ENCODE measurements at regions not wholly inside any gene's neighbourhood (a gene's known extent, or its start where the extent isn't known, plus 50 kb on each side); places are given as distances from the start of the nearest gene placed in this dataset.

DNA sequence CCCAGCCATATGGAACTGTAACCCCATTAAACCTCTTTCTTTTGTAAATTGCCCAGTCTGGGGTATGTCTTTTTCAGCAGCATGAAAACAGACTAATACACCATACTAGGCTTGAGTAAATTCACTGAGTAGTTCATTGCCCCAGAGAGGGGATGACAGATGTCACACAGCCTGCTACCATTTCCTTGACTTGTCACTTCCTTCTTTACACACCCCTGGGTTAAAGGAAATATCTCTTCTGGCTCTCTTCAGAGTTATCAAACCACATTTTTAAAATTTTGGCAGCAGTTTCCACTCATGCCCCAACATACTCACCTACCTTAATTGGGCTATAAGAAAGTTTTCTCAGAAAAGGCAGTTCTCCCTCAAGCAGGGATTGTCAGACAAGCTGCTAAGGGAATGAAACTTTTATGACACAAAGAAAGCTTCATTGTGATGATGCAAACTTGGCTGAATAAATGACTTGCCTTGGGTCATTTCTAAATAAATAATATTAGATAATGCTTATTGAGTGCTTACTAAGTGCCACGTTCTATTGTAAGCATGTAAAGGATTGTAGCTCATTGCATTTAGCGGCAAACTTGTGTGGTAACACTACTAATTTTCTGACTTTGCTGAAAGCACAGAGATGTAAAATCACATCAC, 68.0 kb upstream of the RBMS3 start:
- WGBS (ENCODE audit: insufficient coverage): 94% methylated on average over 2 of the region's 2 CpGs
- Mint-ChIP-seq H3K36me3 (no peaks in the 10 kb centered on the region), H3K27me3 (ENCODE audit: low read depth in 2 of 2) (no peaks in the 10 kb centered on the region), H3K4me1 (no peaks in the 10 kb centered on the region), H3K27ac (no peak overlapping the region), H3K4me3 (no peak overlapping the region), H3K9me3 (peaks cover 4 to 7% of the 10 kb centered on the region in 2 donors)
- Histone ChIP-seq H3K27me3 (ENCODE audit: control insufficient read depth, insufficient read depth, low read length) (no peaks in the 10 kb centered on the region), H3K36me3 (ENCODE audit: control insufficient read depth, insufficient read depth, low read length) (no peaks in the 10 kb centered on the region), H3K9me3 (ENCODE audit: control insufficient read depth, insufficient read depth, low read length) (no peaks in the 10 kb centered on the region), H3K27ac (ENCODE audit: low read length) (no peak overlapping the region), H3K4me3 (ENCODE audit: low read length) (no peak overlapping the region), H3K4me1 (ENCODE audit: control insufficient read depth, insufficient read depth, low read length) (no peaks in the 10 kb centered on the region)
- DNase-seq (no peak), ATAC-seq (no peak)
- TF ChIP-seq, protein P1, sequence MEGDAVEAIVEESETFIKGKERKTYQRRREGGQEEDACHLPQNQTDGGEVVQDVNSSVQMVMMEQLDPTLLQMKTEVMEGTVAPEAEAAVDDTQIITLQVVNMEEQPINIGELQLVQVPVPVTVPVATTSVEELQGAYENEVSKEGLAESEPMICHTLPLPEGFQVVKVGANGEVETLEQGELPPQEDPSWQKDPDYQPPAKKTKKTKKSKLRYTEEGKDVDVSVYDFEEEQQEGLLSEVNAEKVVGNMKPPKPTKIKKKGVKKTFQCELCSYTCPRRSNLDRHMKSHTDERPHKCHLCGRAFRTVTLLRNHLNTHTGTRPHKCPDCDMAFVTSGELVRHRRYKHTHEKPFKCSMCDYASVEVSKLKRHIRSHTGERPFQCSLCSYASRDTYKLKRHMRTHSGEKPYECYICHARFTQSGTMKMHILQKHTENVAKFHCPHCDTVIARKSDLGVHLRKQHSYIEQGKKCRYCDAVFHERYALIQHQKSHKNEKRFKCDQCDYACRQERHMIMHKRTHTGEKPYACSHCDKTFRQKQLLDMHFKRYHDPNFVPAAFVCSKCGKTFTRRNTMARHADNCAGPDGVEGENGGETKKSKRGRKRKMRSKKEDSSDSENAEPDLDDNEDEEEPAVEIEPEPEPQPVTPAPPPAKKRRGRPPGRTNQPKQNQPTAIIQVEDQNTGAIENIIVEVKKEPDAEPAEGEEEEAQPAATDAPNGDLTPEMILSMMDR (IDR thresholded peaks at IDR 0.05): no peak
- intact Hi-C loops (cut with micrococcal nuclease): no loop called here

DNA sequence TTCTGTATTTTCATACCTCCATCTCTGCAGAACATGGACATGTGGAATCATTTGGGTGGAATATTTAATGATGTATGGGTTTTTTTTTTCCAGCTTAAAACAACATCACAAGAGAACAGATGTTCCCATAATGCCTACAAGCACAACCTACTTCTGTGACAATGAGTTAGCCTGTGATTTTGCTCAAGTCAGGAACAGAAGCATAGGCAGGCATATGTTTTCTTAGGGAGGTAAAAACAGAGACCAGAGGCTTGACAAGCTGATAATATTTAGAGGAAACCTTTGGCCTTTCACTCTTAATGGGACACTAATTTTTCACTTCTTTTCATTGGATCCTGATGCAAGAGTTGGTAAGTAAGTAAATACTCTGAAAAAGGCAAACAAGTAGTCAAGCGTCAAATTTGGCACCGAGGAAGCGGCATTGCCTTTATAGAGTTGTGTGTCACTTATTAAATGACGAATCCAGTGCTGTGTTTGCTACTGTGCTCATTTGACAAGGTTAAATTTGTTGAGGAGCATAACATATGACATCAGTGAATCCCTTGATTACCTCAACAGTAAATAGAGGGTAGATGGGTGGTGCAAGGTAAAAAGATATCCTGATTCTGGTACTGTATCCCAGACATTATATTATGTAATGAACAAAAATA, 66.7 kb upstream of the RBMS3 start:
- Histone ChIP-seq H3K36me3 (ENCODE audit: control insufficient read depth, insufficient read depth, low read length) (no peaks in the 10 kb centered on the region), H3K27me3 (ENCODE audit: control insufficient read depth, insufficient read depth, low read length) (no peaks in the 10 kb centered on the region), H3K27ac (ENCODE audit: low read length) (no peak overlapping the region), H3K4me1 (ENCODE audit: control insufficient read depth, insufficient read depth, low read length) (no peaks in the 10 kb centered on the region), H3K4me3 (ENCODE audit: low read length) (no peak overlapping the region), H3K9me3 (ENCODE audit: control insufficient read depth, insufficient read depth, low read length) (no peaks in the 10 kb centered on the region)
- ATAC-seq (no peak), DNase-seq (no peak)
- no peak overlapping the region for H3K27ac Mint-ChIP-seq
- peaks cover 4 to 11% of the 10 kb centered on the region in 2 donors for H3K9me3 Mint-ChIP-seq
- TF ChIP-seq, protein P1 (IDR thresholded peaks at IDR 0.05): no peak
- H3K27me3 Mint-ChIP-seq (ENCODE audit: low read depth in 2 of 2): no peaks in the 10 kb centered on the region
- H3K36me3 Mint-ChIP-seq: no peaks in the 10 kb centered on the region
- WGBS (ENCODE audit: insufficient coverage): 100% methylated on average over 4 of the region's 4 CpGs
- intact Hi-C loops (cut with micrococcal nuclease): no loop called here
- H3K4me3 Mint-ChIP-seq: no peak overlapping the region
- no peaks in the 10 kb centered on the region for H3K4me1 Mint-ChIP-seq

- Histone ChIP-seq H3K9me3 (ENCODE audit: control insufficient read depth, insufficient read depth, low read length) (peaks cover 2% of the 10 kb centered on the region), H3K4me3 (ENCODE audit: low read length) (no peak overlapping the region), H3K36me3 (ENCODE audit: control insufficient read depth, insufficient read depth, low read length) (no peaks in the 10 kb centered on the region), H3K27ac (ENCODE audit: low read length) (no peak overlapping the region), H3K27me3 (ENCODE audit: control insufficient read depth, insufficient read depth, low read length) (no peaks in the 10 kb centered on the region), H3K4me1 (ENCODE audit: control insufficient read depth, insufficient read depth, low read length) (no peaks in the 10 kb centered on the region)
- Mint-ChIP-seq H3K4me1 (no peaks in the 10 kb centered on the region), H3K36me3 (no peaks in the 10 kb centered on the region), H3K4me3 (no peak overlapping the region), H3K9me3 (peaks cover 4 to 17% of the 10 kb centered on the region in 2 donors), H3K27ac (no peak overlapping the region), H3K27me3 (ENCODE audit: low read depth in 2 of 2) (no peaks in the 10 kb centered on the region)
- DNase-seq: no peak
- intact Hi-C loops (cut with micrococcal nuclease): no loop called here
- TF ChIP-seq, protein P1 (IDR thresholded peaks at IDR 0.05): no peak
- ATAC-seq: no peak
Measured at GRCh38 chr3:29215948-29216347, 64.9 kb upstream of the RBMS3 start.

GRCh38 chr3:29226706-29227105, 54.2 kb upstream of the RBMS3 start:
- no peaks in the 10 kb centered on the region for H3K27me3 Mint-ChIP-seq (ENCODE audit: low read depth in 2 of 2)
- intact Hi-C loops (cut with micrococcal nuclease): no loop called here
- WGBS (ENCODE audit: insufficient coverage): 68% methylated on average over 2 of the region's 2 CpGs
- no peak overlapping the region for H3K27ac Mint-ChIP-seq
- Histone ChIP-seq H3K4me3 (ENCODE audit: low read length) (no peak overlapping the region), H3K9me3 (ENCODE audit: control insufficient read depth, insufficient read depth, low read length) (no peaks in the 10 kb centered on the region), H3K27ac (ENCODE audit: low read length) (no peak overlapping the region), H3K27me3 (ENCODE audit: control insufficient read depth, insufficient read depth, low read length) (no peaks in the 10 kb centered on the region), H3K36me3 (ENCODE audit: control insufficient read depth, insufficient read depth, low read length) (no peaks in the 10 kb centered on the region), H3K4me1 (ENCODE audit: control insufficient read depth, insufficient read depth, low read length) (no peaks in the 10 kb centered on the region)
- H3K4me3 Mint-ChIP-seq: no peak overlapping the region
- TF ChIP-seq, protein P1 (IDR thresholded peaks at IDR 0.05): no peak
- peaks cover 4 to 15% of the 10 kb centered on the region in 2 donors for H3K9me3 Mint-ChIP-seq
- no peak for ATAC-seq
- no peak for DNase-seq
- H3K36me3 Mint-ChIP-seq: no peaks in the 10 kb centered on the region
- H3K4me1 Mint-ChIP-seq: no peaks in the 10 kb centered on the region
